Transverse colon (tissue), 4 donors: ENCODE measurements at regions not wholly inside any gene's neighbourhood (a gene's known extent, or its start where the extent isn't known, plus 50 kb on each side); places are given as distances from the start of the nearest gene placed in this dataset.

Experiments
- DNase-seq: peaks from one replicate; pipeline ENCODE4 v3.0.0-alpha.2; 2019
- H3K27ac ChIP-seq, 4 donors: fragments of 200-600 bp; sonication (generic); 2 replicates each; pipeline ENCODE4 v1.5.1; 2016 to 2018; ENCODE audit warnings: inconsistent platforms in 4 of 4
- H3K27me3 ChIP-seq: fragments of 200-600 bp; sonication (generic); 2 replicates; pipeline ENCODE4 v1.5.1; 2017; ENCODE audit warnings: inconsistent platforms
- H3K36me3 ChIP-seq, 4 donors: fragments of 200-600 bp; sonication (generic); 2 replicates each; pipeline ENCODE4 v1.5.1; 2017 to 2019; ENCODE audit warnings: inconsistent platforms in 4 of 4
- H3K4me1 ChIP-seq, 4 donors: fragments of 200-600 bp; sonication (generic); 2 replicates each; pipeline ENCODE4 v1.5.1; 2017 to 2020; ENCODE audit warnings: inconsistent platforms in 4 of 4
- H3K4me3 ChIP-seq, 4 donors: fragments of 200-600 bp; sonication (generic); 1 replicate in 1 of 4; 2 replicates in 3 of 4; pipeline versions ENCODE4 v1.5.1 to v1.6.1; 2017 to 2019; ENCODE audit warnings: inconsistent platforms in 4 of 4
- H3K9me3 ChIP-seq, 2 donors: fragments of 200-600 bp; sonication (generic); 2 replicates each; pipeline ENCODE4 v1.5.1; 2017 to 2019; ENCODE audit warnings: inconsistent platforms in 2 of 2
- EP300 ChIP-seq: sonication (generic); formaldehyde crosslinking; IDR thresholded peaks from one replicate; pipeline ENCODE4 v1.6.1; 2017; ENCODE audit warnings: antibody characterized with exemption, low read depth
- POLR2A ChIP-seq: fragments of 450-650 bp; IDR thresholded peaks from one replicate; pipeline ENCODE4 v1.6.1; 2016; ENCODE audit warnings: antibody characterized with exemption, mild to moderate bottlenecking, moderate library complexity
- POLR2AphosphoS5 ChIP-seq, 3 donors: sonication (generic); formaldehyde crosslinking; IDR thresholded peaks; one replicate each; pipeline ENCODE4 v1.6.1; 2016; ENCODE audit warnings: antibody characterized with exemption in 3 of 3
- WGBS, 2 donors: methylation state at CpG; one replicate each; pipeline ENCODE4 v1.1.5; 2018; ENCODE audit warnings: low coverage in 1 of 2; 5-methylcytosine and 5-hydroxymethylcytosine counted together
- in situ Hi-C, 4 donors: fragments of 200-750 bp; cut with MboI; loops; one replicate each; pipeline versions ENCODE4 v1.15.0 to v1.15.1; 2017; ENCODE audit warnings: low sequenced_read_pairs in 3 of 4, low pct_ligation_motif_present in 1 of 4, low pct_unique_long_range_greater_than_20kb in 1 of 4
- intact Hi-C: fragments of 100-400 bp; cut with DNase I; formaldehyde crosslinking; loops from one replicate; pipeline ENCODE4 v1.15.1; 2023; ENCODE audit warnings: low total_unique reads
- TF ChIP-seq, protein P1 (sequence below), 5 experiments: fragments of 200-600 bp in 3 of 5; fragments of 450-650 bp in 2 of 5; sonication (generic) in 3 of 5; IDR thresholded peaks; 1 replicate in 2 of 5; 2 replicates in 3 of 5; pipeline ENCODE4 v1.5.1; 2016 to 2017; ENCODE audit warnings: antibody characterized with exemption in 5 of 5, inconsistent platforms in 3 of 5, mild to moderate bottlenecking in 2 of 5, moderate library complexity in 1 of 5

DNA sequence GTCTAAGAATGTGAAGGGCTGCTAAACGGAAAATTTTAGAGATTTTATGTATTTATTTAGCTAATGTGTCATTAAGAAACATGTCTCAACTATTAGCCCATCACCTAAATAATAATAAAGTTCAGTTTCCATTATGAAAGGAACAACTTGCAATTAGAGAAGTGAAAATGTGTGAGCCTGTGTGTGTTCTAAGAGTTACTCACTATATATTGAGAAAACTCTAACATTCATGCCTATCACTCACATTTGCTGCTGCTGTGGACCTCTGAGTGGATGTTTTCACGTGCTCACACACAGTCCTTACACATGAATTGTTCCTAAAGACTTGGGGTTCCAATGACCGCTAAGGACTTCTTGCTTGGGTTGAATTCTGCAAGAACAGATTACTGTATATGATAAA, 364.0 kb downstream of the TMA16 start:
- H3K4me1 ChIP-seq: no peaks in the 10 kb centered on the region
- intact Hi-C loops (no loop called here), in situ Hi-C loops (no loop called here)
- H3K9me3 ChIP-seq: no peaks in the 10 kb centered on the region
- no peak overlapping the region for H3K27ac ChIP-seq
- no peaks in the 10 kb centered on the region for H3K27me3 ChIP-seq
- H3K36me3 ChIP-seq: no peaks in the 10 kb centered on the region
- WGBS, 2 donors: 46 to 58% methylated on average over 3 of the region's 3 CpGs
- TF ChIP-seq EP300: no peak
- no peak for TF ChIP-seq POLR2A
- no peak for TF ChIP-seq POLR2AphosphoS5 (IDR thresholded peaks at IDR 0.05)
- TF ChIP-seq, protein P1, sequence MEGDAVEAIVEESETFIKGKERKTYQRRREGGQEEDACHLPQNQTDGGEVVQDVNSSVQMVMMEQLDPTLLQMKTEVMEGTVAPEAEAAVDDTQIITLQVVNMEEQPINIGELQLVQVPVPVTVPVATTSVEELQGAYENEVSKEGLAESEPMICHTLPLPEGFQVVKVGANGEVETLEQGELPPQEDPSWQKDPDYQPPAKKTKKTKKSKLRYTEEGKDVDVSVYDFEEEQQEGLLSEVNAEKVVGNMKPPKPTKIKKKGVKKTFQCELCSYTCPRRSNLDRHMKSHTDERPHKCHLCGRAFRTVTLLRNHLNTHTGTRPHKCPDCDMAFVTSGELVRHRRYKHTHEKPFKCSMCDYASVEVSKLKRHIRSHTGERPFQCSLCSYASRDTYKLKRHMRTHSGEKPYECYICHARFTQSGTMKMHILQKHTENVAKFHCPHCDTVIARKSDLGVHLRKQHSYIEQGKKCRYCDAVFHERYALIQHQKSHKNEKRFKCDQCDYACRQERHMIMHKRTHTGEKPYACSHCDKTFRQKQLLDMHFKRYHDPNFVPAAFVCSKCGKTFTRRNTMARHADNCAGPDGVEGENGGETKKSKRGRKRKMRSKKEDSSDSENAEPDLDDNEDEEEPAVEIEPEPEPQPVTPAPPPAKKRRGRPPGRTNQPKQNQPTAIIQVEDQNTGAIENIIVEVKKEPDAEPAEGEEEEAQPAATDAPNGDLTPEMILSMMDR (IDR thresholded peaks at IDR 0.05): no peak
- DNase-seq: no peak
- no peak overlapping the region for H3K4me3 ChIP-seq

DNA sequence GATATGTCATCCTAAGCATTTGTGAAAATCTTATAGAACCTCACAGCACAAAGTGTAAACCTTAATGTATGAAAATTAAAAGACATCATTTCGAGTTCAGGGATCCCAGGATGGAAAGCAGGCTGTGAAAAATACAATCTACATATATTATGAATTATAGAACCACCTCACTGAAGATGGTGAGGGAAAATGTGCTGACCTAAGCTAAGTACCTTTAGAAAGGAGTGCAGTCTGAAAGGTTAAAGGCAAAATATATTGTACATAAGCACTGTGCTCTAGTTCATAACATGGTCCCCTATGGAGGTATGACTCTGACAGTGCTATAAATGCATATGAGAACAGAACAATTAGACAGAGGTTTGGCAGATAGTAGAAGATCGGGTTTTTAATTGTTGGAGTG, 368.6 kb downstream of the TMA16 start:
- intact Hi-C loops: loop anchor here (10.0 kb wide), 1 partner anchor 482 kb away; no protein-coding TSS in a partner anchor
- 47 to 51% methylated on average over 2 of the region's 2 CpGs for WGBS, 2 donors
- no peaks in the 10 kb centered on the region for H3K4me1 ChIP-seq
- no peaks in the 10 kb centered on the region for H3K27me3 ChIP-seq
- no peaks in the 10 kb centered on the region for H3K36me3 ChIP-seq
- DNase-seq: no peak
- no peak overlapping the region for H3K4me3 ChIP-seq
- no peak overlapping the region for H3K27ac ChIP-seq
- no peaks in the 10 kb centered on the region for H3K9me3 ChIP-seq
- in situ Hi-C loops: no loop called here
- TF ChIP-seq EP300: no peak
- no peak for TF ChIP-seq POLR2A
- TF ChIP-seq, protein P1 (IDR thresholded peaks at IDR 0.05): no peak
- no peak for TF ChIP-seq POLR2AphosphoS5 (IDR thresholded peaks at IDR 0.05)

DNA sequence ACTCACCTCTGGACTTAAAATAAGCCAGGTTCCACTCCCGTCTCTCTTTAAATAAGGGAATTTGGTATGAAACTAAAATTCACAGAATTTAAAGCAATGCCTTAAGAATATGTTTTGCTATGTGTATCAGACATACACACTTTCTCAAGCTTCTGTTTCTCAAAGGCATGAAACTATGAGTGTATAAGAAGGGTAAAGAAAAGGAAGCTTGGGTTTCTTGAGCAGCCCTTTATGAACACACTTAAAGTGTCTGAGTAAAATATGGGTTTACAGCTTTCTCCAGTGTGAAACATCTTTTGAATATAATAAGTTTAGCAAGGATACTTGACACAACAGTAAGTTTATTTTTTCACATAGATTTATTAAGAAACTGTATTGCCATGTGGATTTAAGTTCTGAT, 370.5 kb downstream of the TMA16 start:
- Histone ChIP-seq H3K27me3 (no peaks in the 10 kb centered on the region), H3K36me3 (no peaks in the 10 kb centered on the region), H3K4me1 (no peaks in the 10 kb centered on the region), H3K4me3 (no peak overlapping the region), H3K27ac (no peak overlapping the region), H3K9me3 (no peaks in the 10 kb centered on the region)
- intact Hi-C loops: loop anchor here (10.0 kb wide), 1 partner anchor 480 kb away; no protein-coding TSS in a partner anchor
- no peak for DNase-seq
- no peak for TF ChIP-seq POLR2AphosphoS5 (IDR thresholded peaks at IDR 0.05)
- TF ChIP-seq POLR2A: no peak
- TF ChIP-seq EP300: no peak
- TF ChIP-seq, protein P1 (IDR thresholded peaks at IDR 0.05): no peak
- in situ Hi-C loops: no loop called here
- WGBS, 2 donors: 50 to 77% methylated on average over 1 of the region's 1 CpG

DNA sequence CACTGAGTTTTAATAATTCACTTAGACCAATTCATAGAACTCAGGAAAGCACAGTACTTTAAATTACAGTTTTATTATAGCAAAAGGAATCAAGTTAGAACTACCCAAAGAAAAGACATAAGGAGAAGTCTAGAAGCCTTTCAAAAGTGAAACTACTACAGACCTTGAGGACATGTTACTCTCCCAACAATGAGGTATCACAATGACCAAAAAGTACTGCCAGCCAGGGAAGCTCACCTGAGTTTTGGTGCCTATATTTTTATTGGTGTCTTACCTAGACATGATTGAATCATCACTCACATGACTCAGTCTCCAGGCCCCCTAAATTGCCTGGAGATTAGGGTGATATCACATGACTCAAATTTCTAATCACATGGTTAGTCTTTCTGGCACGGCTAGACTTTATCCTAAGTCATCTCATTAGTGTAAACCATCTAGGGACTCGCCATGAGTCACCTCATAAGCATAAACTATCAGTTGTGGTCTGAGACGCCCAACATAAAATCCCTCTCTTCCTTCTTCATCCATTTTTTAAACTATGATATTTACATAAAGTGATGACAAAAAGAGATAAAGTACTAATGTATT, 372.3 kb downstream of the TMA16 start:
- Histone ChIP-seq H3K4me3 (no peak overlapping the region), H3K27me3 (no peaks in the 10 kb centered on the region), H3K9me3 (no peaks in the 10 kb centered on the region), H3K27ac (no peak overlapping the region), H3K4me1 (no peaks in the 10 kb centered on the region), H3K36me3 (no peaks in the 10 kb centered on the region)
- WGBS, 2 donors: 51 to 56% methylated on average over 3 of the region's 3 CpGs
- in situ Hi-C loops: no loop called here
- no peak for DNase-seq
- intact Hi-C loops: loop anchor here (10.0 kb wide), 1 partner anchor 478 kb away; no protein-coding TSS in a partner anchor
- TF ChIP-seq POLR2A (no peak), EP300 (no peak), POLR2AphosphoS5 (IDR thresholded peaks at IDR 0.05) (no peak)
- TF ChIP-seq, protein P1 (IDR thresholded peaks at IDR 0.05): no peak
